ENCODE measurements at regions not wholly inside any gene's neighbourhood (a gene's known extent, or its start where the extent isn't known, plus 50 kb on each side); places are given as distances from the start of the nearest gene placed in this dataset.

DNA sequence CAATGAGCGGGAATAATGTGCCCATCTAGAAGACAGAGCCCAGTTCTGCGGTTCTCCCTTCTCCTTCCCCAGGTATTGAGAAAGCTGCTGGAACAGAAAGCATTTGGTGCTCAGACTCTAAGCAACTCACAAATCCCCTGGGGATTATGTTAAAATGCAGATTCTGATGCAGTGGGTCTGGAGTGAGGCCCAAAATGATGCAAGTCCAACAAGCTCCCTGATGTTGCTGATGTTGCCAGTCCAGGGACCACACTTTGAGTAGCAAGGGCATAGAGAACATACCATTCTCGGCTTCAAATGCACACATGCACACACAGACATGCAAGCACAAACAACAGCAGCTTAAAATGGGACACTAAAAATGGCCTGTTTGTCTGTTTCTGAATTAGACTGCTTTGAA lies 274.8 kb upstream of the NCKAP5 start:
- H3K9ac ChIP-seq (ENCODE audit: control insufficient read depth, insufficient read depth, low read length), result no peak overlapping the region
- no peak for TF ChIP-seq BMI1 (IDR thresholded peaks at IDR 0.05; ENCODE audit: borderline replicate concordance)
- TF ChIP-seq, protein P1, sequence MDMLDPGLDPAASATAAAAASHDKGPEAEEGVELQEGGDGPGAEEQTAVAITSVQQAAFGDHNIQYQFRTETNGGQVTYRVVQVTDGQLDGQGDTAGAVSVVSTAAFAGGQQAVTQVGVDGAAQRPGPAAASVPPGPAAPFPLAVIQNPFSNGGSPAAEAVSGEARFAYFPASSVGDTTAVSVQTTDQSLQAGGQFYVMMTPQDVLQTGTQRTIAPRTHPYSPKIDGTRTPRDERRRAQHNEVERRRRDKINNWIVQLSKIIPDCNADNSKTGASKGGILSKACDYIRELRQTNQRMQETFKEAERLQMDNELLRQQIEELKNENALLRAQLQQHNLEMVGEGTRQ (IDR thresholded peaks at IDR 0.05; ENCODE audit: borderline replicate concordance, low read depth, low read length), result no peak
- ChIA-PET CTCF (interaction anchor here (1.7 to 2.6 kb wide), 3 partner anchors 8 to 323 kb away, joined by 7 to 25 read pairs (median 14); no protein-coding TSS in a partner anchor), POLR2A (no interaction called here), RAD21 (ENCODE audit: unreplicated experiment) (interaction anchor here (1.5 to 3.1 kb wide), 2 partner anchors 323 to 672 kb away, joined by 7 to 12 read pairs; no protein-coding TSS in a partner anchor), SMC1A (ENCODE audit: uncharacterized antibody, unreplicated experiment) (interaction anchor here (0.8 to 2.2 kb wide), 2 partner anchors 9 to 580 kb away, joined by 4 to 12 read pairs; no protein-coding TSS in a partner anchor)
- H3K27me3 ChIP-seq (replicated peaks in 1 of 2; ENCODE audit: control insufficient read depth in 2 of 2, insufficient read depth in 2 of 2, low read length in 1 of 2), result no peaks in the 10 kb centered on the region; a peak in 1 of 4 replicates
- no peak overlapping the region for H3K4me3 ChIP-seq
- in situ Hi-C loops (cut with MboI) (loop anchor here (5.0 kb wide), 1 partner anchor 1296 kb away; no protein-coding TSS in a partner anchor), intact Hi-C loops (cut with micrococcal nuclease; ENCODE audit: unreplicated experiment) (no loop called here)
- H3K27ac ChIP-seq (ENCODE audit: control insufficient read depth, insufficient read depth), result no peak overlapping the region
- no peaks in the 10 kb centered on the region for H3K36me3 ChIP-seq (ENCODE audit: control insufficient read depth in 2 of 2, insufficient read depth in 2 of 2, low read length in 1 of 2)
- no peaks in the 10 kb centered on the region for H3K4me1 ChIP-seq (ENCODE audit: control insufficient read depth, insufficient read depth, low read length)
- ATAC-seq, result no peak
- WGBS (ENCODE audit: insufficient coverage, insufficient replicate concordance, low lambda C conversion rate, missing lambda C conversion rate), result 44% methylated on average over 3 of the region's 3 CpGs
- H3K4me2 ChIP-seq (ENCODE audit: control insufficient read depth, insufficient read depth), result no peak overlapping the region
- DNase-seq (ENCODE audit: low read depth, low spot score), result no peak
- H4K20me1 ChIP-seq (ENCODE audit: control insufficient read depth, insufficient read depth), result no peaks in the 10 kb centered on the region
- no peak for FAIRE-seq
- H3K9me3 ChIP-seq (replicated peaks; ENCODE audit: control insufficient read depth, insufficient read depth, low read length), result no peaks in the 10 kb centered on the region
- no peak overlapping the region for H2AFZ ChIP-seq (ENCODE audit: control insufficient read depth, low read depth, low read length)
- H3K79me2 ChIP-seq (ENCODE audit: control insufficient read depth, insufficient read depth, low read length), result no peaks in the 10 kb centered on the region
- BruUV-seq (replicated peaks), result no TSS peak

DNA sequence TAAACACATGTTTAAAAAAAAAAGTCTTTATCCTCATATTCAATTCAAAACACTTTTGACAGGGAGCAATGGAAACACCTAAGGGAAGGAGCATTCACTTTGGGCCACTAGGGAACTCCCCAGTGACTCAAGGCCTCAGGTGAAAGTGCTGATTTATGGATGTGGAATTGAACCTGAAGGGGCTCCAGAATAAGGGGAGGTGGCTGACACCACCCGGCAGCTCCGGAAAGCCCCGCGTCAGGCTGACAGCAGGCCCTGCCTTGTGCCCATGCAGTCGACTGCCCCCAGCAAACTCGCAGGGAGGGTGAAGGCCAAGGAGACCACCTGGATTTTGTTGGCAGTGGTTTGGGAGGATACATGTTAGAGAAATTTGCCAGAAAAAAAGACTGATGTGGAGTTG lies 275.3 kb upstream of the NCKAP5 start:
- H3K79me2 ChIP-seq (ENCODE audit: control insufficient read depth, insufficient read depth, low read length), result no peaks in the 10 kb centered on the region
- DNase-seq (ENCODE audit: low read depth, low spot score) (no peak), ATAC-seq (no peak), FAIRE-seq (no peak)
- intact Hi-C loops (cut with micrococcal nuclease; ENCODE audit: unreplicated experiment), result no loop called here
- WGBS (ENCODE audit: insufficient coverage, insufficient replicate concordance, low lambda C conversion rate, missing lambda C conversion rate), result 36% methylated on average over 6 of the region's 6 CpGs
- H2AFZ ChIP-seq (ENCODE audit: control insufficient read depth, low read depth, low read length), result no peak overlapping the region
- no peak overlapping the region for H3K4me2 ChIP-seq (ENCODE audit: control insufficient read depth, insufficient read depth)
- H3K27ac ChIP-seq (ENCODE audit: control insufficient read depth, insufficient read depth), result no peak overlapping the region
- H3K4me1 ChIP-seq (ENCODE audit: control insufficient read depth, insufficient read depth, low read length), result no peaks in the 10 kb centered on the region
- ChIA-PET SMC1A (ENCODE audit: uncharacterized antibody, unreplicated experiment) (interaction anchor here (1.1 to 2.2 kb wide), 2 partner anchors 9 to 66 kb away, joined by 3 to 12 read pairs; no protein-coding TSS in a partner anchor), RAD21 (ENCODE audit: unreplicated experiment) (interaction anchor here (1.2 to 3.1 kb wide), 3 partner anchors 324 to 1296 kb away, joined by 7 to 12 read pairs (median 9); no protein-coding TSS in a partner anchor), POLR2A (no interaction called here), CTCF (interaction anchor here (0.6 to 2.6 kb wide), 12 partner anchors 8 to 1575 kb away, joined by 3 to 25 read pairs (median 6); no protein-coding TSS in a partner anchor)
- H3K9me3 ChIP-seq (replicated peaks; ENCODE audit: control insufficient read depth, insufficient read depth, low read length), result no peaks in the 10 kb centered on the region
- no peaks in the 10 kb centered on the region; a peak in 1 of 4 replicates for H3K27me3 ChIP-seq (replicated peaks in 1 of 2; ENCODE audit: control insufficient read depth in 2 of 2, insufficient read depth in 2 of 2, low read length in 1 of 2)
- BruUV-seq (replicated peaks), result no TSS peak
- no peaks in the 10 kb centered on the region for H4K20me1 ChIP-seq (ENCODE audit: control insufficient read depth, insufficient read depth)
- no peak for TF ChIP-seq POU2F2 (IDR thresholded peaks at IDR 0.05; ENCODE audit: borderline replicate concordance, low read depth, low read length)
- TF ChIP-seq, protein P2, sequence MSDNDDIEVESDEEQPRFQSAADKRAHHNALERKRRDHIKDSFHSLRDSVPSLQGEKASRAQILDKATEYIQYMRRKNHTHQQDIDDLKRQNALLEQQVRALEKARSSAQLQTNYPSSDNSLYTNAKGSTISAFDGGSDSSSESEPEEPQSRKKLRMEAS (IDR thresholded peaks at IDR 0.05; ENCODE audit: low read depth, low read length), result no peak
- no peak for TF ChIP-seq RELA (IDR thresholded peaks at IDR 0.05; ENCODE audit: borderline replicate concordance, partially characterized antibody)
- TF ChIP-seq CHD1 (IDR thresholded peaks at IDR 0.05; ENCODE audit: low read depth, low read length), result no peak
- TF ChIP-seq EP300 (IDR thresholded peaks at IDR 0.05; ENCODE audit: borderline replicate concordance in 1 of 2, control insufficient read depth in 1 of 2, low read depth in 2 of 2, low read length in 2 of 2), result no peak
- in situ Hi-C loops (cut with MboI), result loop anchor here (5.0 kb wide), 1 partner anchor 1296 kb away; no protein-coding TSS in a partner anchor
- no peak overlapping the region for H3K9ac ChIP-seq (ENCODE audit: control insufficient read depth, insufficient read depth, low read length)
- no peak overlapping the region for H3K4me3 ChIP-seq
- H3K36me3 ChIP-seq (ENCODE audit: control insufficient read depth in 2 of 2, insufficient read depth in 2 of 2, low read length in 1 of 2), result no peaks in the 10 kb centered on the region

Data from GM12878 (cell line).